ENCODE measurements at regions not wholly inside any gene's neighbourhood (a gene's known extent, or its start where the extent isn't known, plus 50 kb on each side); places are given as distances from the start of the nearest gene placed in this dataset.

DNA sequence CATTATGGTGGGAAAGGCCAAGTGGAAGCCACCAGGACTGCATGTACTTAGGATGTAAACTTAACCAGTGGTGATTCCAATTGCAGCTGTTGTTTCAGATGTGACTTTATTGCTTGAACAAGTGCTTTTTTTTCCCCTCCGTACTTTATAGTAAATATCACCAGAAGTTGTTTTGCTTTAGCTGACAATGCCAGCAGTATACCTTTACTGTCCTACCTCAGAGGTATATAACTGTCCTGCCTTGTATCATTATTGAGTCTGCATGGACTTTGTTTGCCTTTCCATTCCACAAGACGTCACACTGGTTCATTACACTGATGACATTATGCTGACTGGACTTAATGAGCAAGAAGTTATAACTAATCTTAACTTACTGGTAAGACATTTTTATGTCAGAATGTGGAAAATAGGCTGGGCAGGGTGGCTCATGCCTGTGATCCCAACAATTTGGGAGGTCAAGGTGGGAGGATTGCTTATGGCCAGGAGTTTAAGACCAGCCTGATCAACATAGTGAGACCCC, 77.1 kb upstream of the RAB18 start:
- H3K9ac ChIP-seq (ENCODE audit: low read length), result no peak overlapping the region
- no peaks in the 10 kb centered on the region for H3K27me3 ChIP-seq (ENCODE audit: control insufficient read depth, insufficient read depth, low read length)
- no peaks in the 10 kb centered on the region for H3K36me3 ChIP-seq (ENCODE audit: control insufficient read depth, insufficient read depth, low read length)
- H3K4me1 ChIP-seq (ENCODE audit: control insufficient read depth, insufficient read depth, low read length), result no peaks in the 10 kb centered on the region
- no peak overlapping the region for H3K27ac ChIP-seq (ENCODE audit: low read depth, low read length)
- no peak overlapping the region for H3K4me3 ChIP-seq (ENCODE audit: low read length)

GRCh38 chr10:27413831-27414348, 90.2 kb upstream of the RAB18 start:
- Histone ChIP-seq H3K4me3 (ENCODE audit: low read length) (no peak overlapping the region), H3K4me1 (ENCODE audit: control insufficient read depth, insufficient read depth, low read length) (no peaks in the 10 kb centered on the region), H3K27ac (ENCODE audit: low read depth, low read length) (no peak overlapping the region)

GRCh38 chr10:27413387-27413786, 90.7 kb upstream of the RAB18 start:
- no peaks in the 10 kb centered on the region for H3K36me3 ChIP-seq (ENCODE audit: control insufficient read depth, insufficient read depth, low read length)
- H3K27me3 ChIP-seq (ENCODE audit: control insufficient read depth, insufficient read depth, low read length), result no peaks in the 10 kb centered on the region
- no peak overlapping the region for H3K4me3 ChIP-seq (ENCODE audit: low read length)
- H3K27ac ChIP-seq (ENCODE audit: low read depth, low read length), result no peak overlapping the region
- no peaks in the 10 kb centered on the region for H3K4me1 ChIP-seq (ENCODE audit: control insufficient read depth, insufficient read depth, low read length)
- no peak overlapping the region for H3K9ac ChIP-seq (ENCODE audit: low read length)

More at GRCh38 chr10:27413831-27414348, 90.2 kb upstream of the RAB18 start:
- Histone ChIP-seq H3K27me3 (ENCODE audit: control insufficient read depth, insufficient read depth, low read length) (no peaks in the 10 kb centered on the region), H3K9ac (ENCODE audit: low read length) (no peak overlapping the region), H3K36me3 (ENCODE audit: control insufficient read depth, insufficient read depth, low read length) (no peaks in the 10 kb centered on the region)

GRCh38 chr10:27410153-27410552, 94.0 kb upstream of the RAB18 start:
- Histone ChIP-seq H3K36me3 (ENCODE audit: control insufficient read depth, insufficient read depth, low read length) (no peaks in the 10 kb centered on the region), H3K9ac (ENCODE audit: low read length) (no peak overlapping the region), H3K4me1 (ENCODE audit: control insufficient read depth, insufficient read depth, low read length) (no peaks in the 10 kb centered on the region), H3K4me3 (ENCODE audit: low read length) (no peak overlapping the region), H3K27me3 (ENCODE audit: control insufficient read depth, insufficient read depth, low read length) (no peaks in the 10 kb centered on the region), H3K27ac (ENCODE audit: low read depth, low read length) (no peak overlapping the region)

GRCh38 chr10:27407271-27407670, 96.8 kb upstream of the RAB18 start:
- Histone ChIP-seq H3K36me3 (ENCODE audit: control insufficient read depth, insufficient read depth, low read length) (no peaks in the 10 kb centered on the region), H3K4me3 (ENCODE audit: low read length) (no peak overlapping the region), H3K9ac (ENCODE audit: low read length) (no peak overlapping the region), H3K27ac (ENCODE audit: low read depth, low read length) (no peak overlapping the region), H3K4me1 (ENCODE audit: control insufficient read depth, insufficient read depth, low read length) (no peaks in the 10 kb centered on the region), H3K27me3 (ENCODE audit: control insufficient read depth, insufficient read depth, low read length) (no peaks in the 10 kb centered on the region)

- H3K4me1 ChIP-seq (ENCODE audit: control insufficient read depth, insufficient read depth, low read length), result no peaks in the 10 kb centered on the region
- H3K4me3 ChIP-seq (ENCODE audit: low read length), result no peak overlapping the region
- H3K9ac ChIP-seq (ENCODE audit: low read length), result no peak overlapping the region
- no peak overlapping the region for H3K27ac ChIP-seq (ENCODE audit: low read depth, low read length)
- no peaks in the 10 kb centered on the region for H3K36me3 ChIP-seq (ENCODE audit: control insufficient read depth, insufficient read depth, low read length)
- H3K27me3 ChIP-seq (ENCODE audit: control insufficient read depth, insufficient read depth, low read length), result no peaks in the 10 kb centered on the region
Measured at GRCh38 chr10:27399871-27400270, 104.2 kb upstream of the RAB18 start.

DNA sequence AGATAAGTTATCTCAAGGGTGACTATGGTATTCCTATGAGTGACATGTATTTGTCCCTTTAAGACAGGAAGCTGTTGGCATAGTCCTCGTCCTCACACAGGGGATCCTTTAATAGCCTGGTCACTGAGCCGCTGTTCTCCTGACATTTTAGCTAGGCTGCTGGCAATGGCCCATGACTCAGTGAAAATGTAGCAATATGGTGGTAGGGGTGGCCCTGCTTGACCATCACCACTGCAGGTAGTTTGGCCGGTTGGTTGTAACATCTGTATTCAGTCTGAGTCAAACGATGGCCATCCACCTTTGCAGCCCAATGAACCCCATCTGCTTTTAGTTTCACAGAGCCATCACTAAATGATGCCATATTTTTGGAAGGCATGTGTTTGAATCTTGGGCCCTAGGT, 110.1 kb upstream of the RAB18 start:
- Histone ChIP-seq H3K4me3 (ENCODE audit: low read length) (no peak overlapping the region), H3K9ac (ENCODE audit: low read length) (no peak overlapping the region), H3K36me3 (ENCODE audit: control insufficient read depth, insufficient read depth, low read length) (no peaks in the 10 kb centered on the region), H3K27me3 (ENCODE audit: control insufficient read depth, insufficient read depth, low read length) (no peaks in the 10 kb centered on the region), H3K4me1 (ENCODE audit: control insufficient read depth, insufficient read depth, low read length) (no peaks in the 10 kb centered on the region), H3K27ac (ENCODE audit: low read depth, low read length) (no peak overlapping the region)

DNA sequence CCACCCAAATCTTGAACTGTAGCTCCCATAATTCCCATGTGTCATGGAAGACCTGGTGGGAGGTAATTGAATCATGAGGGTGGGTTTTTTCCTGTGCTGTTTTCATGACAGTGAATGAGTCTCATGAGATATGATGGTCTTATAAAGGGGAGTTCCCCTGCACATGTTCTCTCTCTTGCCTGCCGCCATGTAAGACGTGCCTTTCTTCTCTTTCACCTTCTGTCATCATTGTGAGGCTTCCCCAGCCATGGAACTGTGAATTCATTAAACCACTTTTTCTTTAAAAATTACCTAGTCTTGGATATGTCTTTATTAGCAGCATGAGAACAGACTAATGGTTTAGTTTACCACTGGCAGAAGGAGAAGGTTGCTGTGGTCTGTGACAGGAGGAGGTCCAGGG, 111.5 kb upstream of the RAB18 start:
- no peak overlapping the region for H3K4me3 ChIP-seq (ENCODE audit: low read length)
- no peaks in the 10 kb centered on the region for H3K4me1 ChIP-seq (ENCODE audit: control insufficient read depth, insufficient read depth, low read length)
- H3K27ac ChIP-seq (ENCODE audit: low read depth, low read length), result no peak overlapping the region
- H3K36me3 ChIP-seq (ENCODE audit: control insufficient read depth, insufficient read depth, low read length), result no peaks in the 10 kb centered on the region
- H3K27me3 ChIP-seq (ENCODE audit: control insufficient read depth, insufficient read depth, low read length), result no peaks in the 10 kb centered on the region
- H3K9ac ChIP-seq (ENCODE audit: low read length), result no peak overlapping the region

- Histone ChIP-seq H3K36me3 (ENCODE audit: control insufficient read depth, insufficient read depth, low read length) (no peaks in the 10 kb centered on the region), H3K4me3 (ENCODE audit: low read length) (no peak overlapping the region), H3K27ac (ENCODE audit: low read depth, low read length) (no peak overlapping the region), H3K9ac (ENCODE audit: low read length) (no peak overlapping the region), H3K27me3 (ENCODE audit: control insufficient read depth, insufficient read depth, low read length) (no peaks in the 10 kb centered on the region), H3K4me1 (ENCODE audit: control insufficient read depth, insufficient read depth, low read length) (no peaks in the 10 kb centered on the region)
Measured at GRCh38 chr10:27391916-27392315, 112.2 kb upstream of the RAB18 start.

DNA sequence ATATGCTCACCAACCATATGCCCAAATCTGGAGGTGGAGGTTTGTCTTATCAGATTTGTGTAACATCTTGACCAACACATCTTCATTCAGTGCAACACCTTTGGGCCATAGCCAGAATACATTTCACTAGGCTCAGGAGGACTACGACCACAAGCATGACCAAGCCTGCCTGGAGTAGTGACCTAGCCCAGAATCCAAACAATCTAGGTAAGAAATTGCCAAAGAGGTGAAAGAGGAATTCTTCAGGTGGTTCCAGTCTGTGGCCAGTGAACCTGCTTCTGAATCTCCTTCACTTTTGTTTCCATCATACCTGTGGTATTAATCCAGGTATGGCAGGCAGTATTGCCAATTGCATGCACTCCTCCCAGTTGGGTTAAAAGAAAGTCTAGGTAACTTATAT, 112.8 kb upstream of the RAB18 start:
- no peak overlapping the region for H3K27ac ChIP-seq (ENCODE audit: low read depth, low read length)
- no peak overlapping the region for H3K4me3 ChIP-seq (ENCODE audit: low read length)
- H3K36me3 ChIP-seq (ENCODE audit: control insufficient read depth, insufficient read depth, low read length), result no peaks in the 10 kb centered on the region
- H3K9ac ChIP-seq (ENCODE audit: low read length), result no peak overlapping the region
- H3K4me1 ChIP-seq (ENCODE audit: control insufficient read depth, insufficient read depth, low read length), result no peaks in the 10 kb centered on the region
- no peaks in the 10 kb centered on the region for H3K27me3 ChIP-seq (ENCODE audit: control insufficient read depth, insufficient read depth, low read length)

- Histone ChIP-seq H3K9ac (ENCODE audit: low read length) (no peak overlapping the region), H3K27me3 (ENCODE audit: control insufficient read depth, insufficient read depth, low read length) (no peaks in the 10 kb centered on the region), H3K27ac (ENCODE audit: low read depth, low read length) (no peak overlapping the region), H3K4me3 (ENCODE audit: low read length) (no peak overlapping the region), H3K36me3 (ENCODE audit: control insufficient read depth, insufficient read depth, low read length) (no peaks in the 10 kb centered on the region), H3K4me1 (ENCODE audit: control insufficient read depth, insufficient read depth, low read length) (no peaks in the 10 kb centered on the region)
Measured at GRCh38 chr10:27390681-27391080, 113.4 kb upstream of the RAB18 start.

- Histone ChIP-seq H3K27ac (ENCODE audit: low read depth, low read length) (no peak overlapping the region), H3K36me3 (ENCODE audit: control insufficient read depth, insufficient read depth, low read length) (no peaks in the 10 kb centered on the region), H3K4me1 (ENCODE audit: control insufficient read depth, insufficient read depth, low read length) (no peaks in the 10 kb centered on the region), H3K4me3 (ENCODE audit: low read length) (no peak overlapping the region), H3K9ac (ENCODE audit: low read length) (no peak overlapping the region), H3K27me3 (ENCODE audit: control insufficient read depth, insufficient read depth, low read length) (no peaks in the 10 kb centered on the region)
Measured at GRCh38 chr10:27388761-27389399, 115.2 kb upstream of the RAB18 start.

Data from rectal smooth muscle tissue (tissue), 1 donor.